BE2C (cell line): ENCODE measurements at regions not wholly inside any gene's neighbourhood (a gene's known extent, or its start where the extent isn't known, plus 50 kb on each side); places are given as distances from the start of the nearest gene placed in this dataset.

Source experiments
- DNase-seq: peaks from one replicate; pipeline ENCODE4 v3.0.0-alpha.2; 2020
- H3K27me3 ChIP-seq: fragments of 250-450 bp; sonication (Bioruptor Pico); 2 replicates; pipeline ENCODE4 v1.5.1; 2020; ENCODE audit warnings: mild to moderate bottlenecking
- H3K36me3 ChIP-seq: fragments of 250-450 bp; sonication (Bioruptor Pico); 2 replicates; pipeline ENCODE4 v1.5.1; 2020; ENCODE audit warnings: mild to moderate bottlenecking
- H3K4me1 ChIP-seq: fragments of 250-450 bp; sonication (Bioruptor Pico); 2 replicates; pipeline ENCODE4 v1.5.1; 2020
- H3K4me3 ChIP-seq: 2 replicates; pipeline ENCODE4 v1.5.1; 2011; ENCODE audit warnings: low read depth, low read length
- H3K9me3 ChIP-seq: fragments of 250-450 bp; sonication (Bioruptor Pico); 2 replicates; pipeline ENCODE4 v1.5.1; 2020
- TF ChIP-seq, protein P1 (sequence below): IDR thresholded peaks from 2 replicates; pipeline ENCODE4 v1.5.1; 2012; ENCODE audit warnings: mild to moderate bottlenecking, low read depth, low read length

DNA sequence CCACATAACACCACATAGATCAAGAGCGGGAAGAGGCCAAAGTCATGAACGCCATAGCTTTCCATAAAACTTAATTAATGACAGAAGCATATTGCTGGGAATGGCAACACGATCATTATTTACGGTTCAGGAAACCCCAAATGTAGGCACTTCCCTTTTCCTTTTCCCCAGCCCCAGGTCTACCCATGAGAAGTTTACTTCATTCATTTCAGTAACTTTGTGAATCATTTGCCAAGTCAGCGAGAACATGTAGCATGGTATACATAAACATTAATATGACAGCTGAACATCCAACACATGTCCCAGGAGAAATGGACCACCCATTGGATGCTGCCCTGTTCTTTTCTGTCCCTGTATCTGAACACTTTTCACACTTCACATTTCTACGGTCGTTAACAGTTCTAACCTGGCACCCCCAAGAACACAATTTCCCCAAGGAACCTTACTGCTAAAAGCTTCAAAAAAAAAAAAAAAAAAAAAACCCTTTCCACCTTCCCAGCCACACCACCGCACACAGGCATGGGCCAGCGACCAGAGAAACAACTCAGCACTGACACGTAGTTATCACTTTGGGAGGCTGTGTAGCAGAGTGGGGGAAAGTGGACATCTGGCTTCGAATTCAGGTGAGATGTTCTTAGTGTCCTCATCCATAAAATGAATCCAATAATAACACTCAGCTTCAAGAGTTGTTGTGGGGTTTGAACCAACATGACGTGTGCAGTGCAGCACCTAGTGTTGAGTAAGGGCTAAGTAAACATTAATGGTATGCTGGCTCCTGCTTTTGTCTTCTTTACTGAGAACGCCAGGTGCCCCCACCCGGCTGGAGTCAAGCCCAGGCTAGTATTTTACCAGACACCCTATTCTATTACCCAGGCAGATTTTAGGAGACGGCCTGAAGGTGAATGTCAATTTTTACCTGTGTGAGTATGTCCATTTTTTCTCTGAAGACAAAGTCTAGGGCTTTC, 371.5 kb downstream of the LNPK start:
- TF ChIP-seq, protein P1, sequence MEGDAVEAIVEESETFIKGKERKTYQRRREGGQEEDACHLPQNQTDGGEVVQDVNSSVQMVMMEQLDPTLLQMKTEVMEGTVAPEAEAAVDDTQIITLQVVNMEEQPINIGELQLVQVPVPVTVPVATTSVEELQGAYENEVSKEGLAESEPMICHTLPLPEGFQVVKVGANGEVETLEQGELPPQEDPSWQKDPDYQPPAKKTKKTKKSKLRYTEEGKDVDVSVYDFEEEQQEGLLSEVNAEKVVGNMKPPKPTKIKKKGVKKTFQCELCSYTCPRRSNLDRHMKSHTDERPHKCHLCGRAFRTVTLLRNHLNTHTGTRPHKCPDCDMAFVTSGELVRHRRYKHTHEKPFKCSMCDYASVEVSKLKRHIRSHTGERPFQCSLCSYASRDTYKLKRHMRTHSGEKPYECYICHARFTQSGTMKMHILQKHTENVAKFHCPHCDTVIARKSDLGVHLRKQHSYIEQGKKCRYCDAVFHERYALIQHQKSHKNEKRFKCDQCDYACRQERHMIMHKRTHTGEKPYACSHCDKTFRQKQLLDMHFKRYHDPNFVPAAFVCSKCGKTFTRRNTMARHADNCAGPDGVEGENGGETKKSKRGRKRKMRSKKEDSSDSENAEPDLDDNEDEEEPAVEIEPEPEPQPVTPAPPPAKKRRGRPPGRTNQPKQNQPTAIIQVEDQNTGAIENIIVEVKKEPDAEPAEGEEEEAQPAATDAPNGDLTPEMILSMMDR, result no peak
- no peaks in the 10 kb centered on the region for H3K36me3 ChIP-seq
- no peaks in the 10 kb centered on the region for H3K4me1 ChIP-seq
- H3K9me3 ChIP-seq, result no peaks in the 10 kb centered on the region
- no peaks in the 10 kb centered on the region for H3K27me3 ChIP-seq
- H3K4me3 ChIP-seq, result no peak overlapping the region
- DNase-seq, result no peak

DNA sequence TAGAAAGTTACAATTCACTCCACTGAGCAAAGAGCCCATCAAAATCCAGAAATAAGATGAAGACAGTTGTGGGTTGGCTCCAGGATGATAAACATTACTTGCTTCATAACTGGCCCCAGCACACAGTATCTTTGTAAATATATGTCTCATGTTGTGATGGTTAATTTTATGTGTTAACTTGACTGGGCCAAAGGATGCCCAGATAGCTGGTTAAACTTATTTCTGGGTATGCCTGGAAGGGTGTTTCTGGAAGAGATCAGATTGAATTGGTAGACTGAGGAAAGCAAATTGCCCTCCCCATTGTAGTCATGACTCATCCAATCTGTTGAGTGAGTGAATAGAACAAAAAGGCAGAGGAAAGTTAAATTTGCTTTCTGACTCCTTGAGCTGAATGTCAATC, 373.8 kb downstream of the LNPK start:
- TF ChIP-seq, protein P1, result no peak
- H3K9me3 ChIP-seq, result no peaks in the 10 kb centered on the region
- no peak for DNase-seq
- no peaks in the 10 kb centered on the region for H3K27me3 ChIP-seq
- no peaks in the 10 kb centered on the region for H3K4me1 ChIP-seq
- no peaks in the 10 kb centered on the region for H3K36me3 ChIP-seq
- no peak overlapping the region for H3K4me3 ChIP-seq

DNA sequence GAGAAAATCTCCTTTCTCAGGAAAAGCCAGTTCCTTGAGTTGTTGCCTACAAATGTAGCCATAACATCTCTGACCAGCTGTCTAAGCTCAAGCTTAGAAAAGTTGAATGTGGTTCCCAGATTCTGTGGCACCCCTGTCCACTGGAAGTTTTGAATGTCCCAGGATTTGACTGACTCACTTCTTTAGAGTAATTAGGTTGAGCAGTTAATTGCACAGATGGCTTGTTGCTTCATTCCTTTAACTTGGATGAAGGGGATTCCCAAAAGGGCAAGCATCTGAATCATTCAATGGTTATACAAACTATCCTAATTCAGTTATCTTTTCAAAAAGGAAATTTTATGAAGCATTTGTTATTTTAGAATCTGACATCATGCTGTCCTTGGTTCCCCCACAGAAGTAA, 374.7 kb downstream of the LNPK start:
- Histone ChIP-seq H3K4me1 (no peaks in the 10 kb centered on the region), H3K27me3 (no peaks in the 10 kb centered on the region), H3K36me3 (no peaks in the 10 kb centered on the region), H3K9me3 (no peaks in the 10 kb centered on the region), H3K4me3 (no peak overlapping the region)
- TF ChIP-seq, protein P1, result no peak
- no peak for DNase-seq

DNA sequence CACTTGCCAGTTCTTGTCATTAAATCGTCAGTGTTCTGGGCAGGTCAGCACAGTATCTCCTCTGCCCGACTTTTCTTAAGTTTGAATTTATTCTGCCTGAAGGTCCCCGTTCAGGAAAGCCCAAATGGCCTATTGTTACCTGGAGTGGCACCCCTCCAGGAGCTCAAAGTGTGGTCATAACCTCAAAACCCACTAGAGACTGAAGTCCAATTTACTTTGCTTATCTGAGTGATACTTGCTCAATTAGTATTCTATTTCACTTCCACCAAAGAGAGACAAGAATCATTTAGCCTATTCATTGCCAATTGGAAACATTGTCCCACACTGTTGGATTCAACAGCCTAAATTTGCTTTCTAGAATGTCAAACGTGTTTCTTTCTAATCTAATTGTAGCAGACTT, 375.3 kb downstream of the LNPK start:
- Histone ChIP-seq H3K4me3 (no peak overlapping the region), H3K9me3 (no peaks in the 10 kb centered on the region), H3K27me3 (no peaks in the 10 kb centered on the region), H3K36me3 (no peaks in the 10 kb centered on the region), H3K4me1 (no peaks in the 10 kb centered on the region)
- TF ChIP-seq, protein P1, result no peak
- DNase-seq, result no peak

DNA sequence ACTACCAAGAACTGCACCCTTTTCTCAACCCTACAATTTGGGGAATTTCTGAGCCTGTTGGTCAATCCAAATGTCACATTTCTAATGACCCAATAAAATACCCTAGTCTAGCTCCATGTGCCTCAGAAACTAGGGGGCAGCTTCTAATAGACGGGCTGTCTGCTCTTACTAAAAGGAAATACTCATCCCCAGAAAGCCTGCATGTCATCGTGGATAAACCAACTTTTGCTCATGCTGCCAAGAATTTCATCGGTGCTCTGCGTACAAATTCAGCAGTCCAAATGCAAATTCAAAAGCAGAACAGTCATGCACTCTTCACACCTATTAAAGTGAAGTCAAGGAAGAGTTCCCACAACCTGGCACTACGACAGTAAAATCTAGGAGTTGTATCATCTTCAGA, 377.3 kb downstream of the LNPK start:
- DNase-seq, result no peak
- Histone ChIP-seq H3K9me3 (no peaks in the 10 kb centered on the region), H3K4me1 (no peaks in the 10 kb centered on the region), H3K36me3 (no peaks in the 10 kb centered on the region), H3K4me3 (no peak overlapping the region), H3K27me3 (no peaks in the 10 kb centered on the region)
- TF ChIP-seq, protein P1, result no peak

DNA sequence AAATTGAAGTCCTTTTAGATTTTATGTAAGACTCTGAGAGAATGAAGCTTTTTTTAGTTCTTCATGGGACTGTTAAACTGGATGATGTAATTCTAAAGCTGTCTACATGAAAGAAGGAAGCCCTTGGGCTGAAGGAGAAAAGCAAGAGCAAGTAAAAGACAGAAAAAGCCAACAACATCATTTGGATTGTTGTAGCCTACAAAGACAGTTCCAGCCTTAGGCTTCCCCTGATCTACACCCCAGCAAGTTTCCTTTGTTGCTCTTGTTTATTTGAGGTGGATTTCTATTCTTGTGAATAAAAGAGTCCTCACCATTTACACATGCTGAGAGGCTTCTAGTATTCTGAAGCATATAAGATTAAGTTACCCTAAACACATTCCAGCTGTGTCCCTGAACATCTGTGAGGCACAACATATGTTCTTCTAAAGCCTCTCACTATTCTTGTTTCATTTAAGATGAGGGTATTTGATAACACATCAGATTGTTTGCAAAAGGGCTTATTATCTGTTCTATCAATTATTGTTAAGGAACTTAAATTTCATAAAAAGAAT, 377.8 kb downstream of the LNPK start:
- Histone ChIP-seq H3K4me3 (no peak overlapping the region), H3K27me3 (no peaks in the 10 kb centered on the region), H3K9me3 (no peaks in the 10 kb centered on the region), H3K36me3 (no peaks in the 10 kb centered on the region), H3K4me1 (no peaks in the 10 kb centered on the region)
- TF ChIP-seq, protein P1, result no peak
- DNase-seq, result no peak
